RWPE2 (cell line): ENCODE measurements at regions not wholly inside any gene's neighbourhood (a gene's known extent, or its start where the extent isn't known, plus 50 kb on each side); places are given as distances from the start of the nearest gene placed in this dataset.

ENCODE experiments used
- ATAC-seq: fragments of 200-7000 bp; cut with Tn5 transposase; 3 replicates; pipeline ENCODE4 v1.9.1; 2021; ENCODE audit warnings: low read depth
- DNase-seq: peaks from one replicate; pipeline ENCODE4 v3.0.0-alpha.2; 2020; ENCODE audit warnings: low spot score
- H3K27ac ChIP-seq: fragments of 450-650 bp; 2 replicates; pipeline ENCODE4 v1.5.1; 2017; ENCODE audit warnings: mild to moderate bottlenecking; ENCODE audit not compliant: poor library complexity, severe bottlenecking
- H3K27me3 ChIP-seq: fragments of 250-450 bp; sonication (Bioruptor Pico); 2 replicates; pipeline ENCODE4 v1.5.1; 2021; ENCODE audit warnings: mild to moderate bottlenecking, moderate library complexity; ENCODE audit not compliant: insufficient read depth, poor library complexity, severe bottlenecking
- H3K36me3 ChIP-seq: fragments of 250-450 bp; sonication (Bioruptor Pico); 2 replicates; pipeline ENCODE4 v1.5.1; 2020; ENCODE audit warnings: low read depth, mild to moderate bottlenecking, moderate library complexity
- H3K4me1 ChIP-seq: fragments of 250-450 bp; sonication (Bioruptor Pico); 2 replicates; pipeline ENCODE4 v1.5.1; 2021; ENCODE audit warnings: mild to moderate bottlenecking, moderate library complexity; ENCODE audit not compliant: insufficient read depth, poor library complexity, severe bottlenecking
- H3K4me3 ChIP-seq: fragments of 250-450 bp; sonication (Bioruptor Pico); 2 replicates; pipeline ENCODE4 v1.5.1; 2021; ENCODE audit warnings: mild to moderate bottlenecking, moderate library complexity; ENCODE audit not compliant: severe bottlenecking
- H3K9me3 ChIP-seq: fragments of 250-450 bp; sonication (Bioruptor Pico); 2 replicates; pipeline ENCODE4 v1.5.1; 2021; ENCODE audit warnings: mild to moderate bottlenecking, moderate library complexity; ENCODE audit not compliant: severe bottlenecking
- TF ChIP-seq, protein P1 (sequence below): fragments of 450-650 bp; IDR thresholded peaks from one replicate; pipeline ENCODE4 v1.5.1; 2017; ENCODE audit warnings: mild to moderate bottlenecking, moderate library complexity; ENCODE audit not compliant: poor library complexity, severe bottlenecking

DNA sequence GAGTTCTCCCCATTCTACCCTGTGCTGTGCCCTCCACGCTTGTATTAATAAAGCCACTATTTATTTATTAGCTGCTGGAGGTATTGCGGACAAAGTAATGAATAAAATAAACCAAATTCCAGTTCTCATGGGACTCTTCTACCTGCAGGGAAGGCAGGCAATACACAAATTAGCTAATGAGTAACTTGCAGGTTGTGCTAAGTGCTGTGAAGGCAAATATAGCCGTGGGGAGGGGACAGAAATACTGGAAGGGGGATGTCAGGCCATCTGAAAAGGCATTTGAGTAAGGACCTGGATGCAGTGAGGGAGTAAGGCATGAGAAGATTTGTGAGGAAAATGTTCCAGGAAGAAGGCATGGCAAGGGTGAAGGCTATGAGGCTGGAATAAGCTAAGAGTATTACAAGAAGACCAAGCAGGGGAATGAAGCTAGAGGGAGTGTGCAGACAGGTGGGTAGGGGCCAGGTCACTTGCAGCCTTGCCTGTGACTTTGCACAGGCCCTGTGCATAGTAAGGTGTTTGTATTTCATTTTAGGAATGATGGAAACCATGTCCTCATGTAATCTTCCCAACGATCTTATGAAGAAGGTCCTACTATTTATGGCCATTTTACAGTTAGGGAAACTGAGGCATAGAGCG is 167.5 kb downstream of the PTPN11 start:
- no peaks in the 10 kb centered on the region for H3K27me3 ChIP-seq
- no peaks in the 10 kb centered on the region for H3K4me1 ChIP-seq
- DNase-seq, result no peak
- H3K9me3 ChIP-seq, result no peaks in the 10 kb centered on the region
- no peak overlapping the region for H3K4me3 ChIP-seq
- no peaks in the 10 kb centered on the region for H3K36me3 ChIP-seq
- H3K27ac ChIP-seq, result no peak overlapping the region
- no peak for ATAC-seq
- TF ChIP-seq, protein P1, sequence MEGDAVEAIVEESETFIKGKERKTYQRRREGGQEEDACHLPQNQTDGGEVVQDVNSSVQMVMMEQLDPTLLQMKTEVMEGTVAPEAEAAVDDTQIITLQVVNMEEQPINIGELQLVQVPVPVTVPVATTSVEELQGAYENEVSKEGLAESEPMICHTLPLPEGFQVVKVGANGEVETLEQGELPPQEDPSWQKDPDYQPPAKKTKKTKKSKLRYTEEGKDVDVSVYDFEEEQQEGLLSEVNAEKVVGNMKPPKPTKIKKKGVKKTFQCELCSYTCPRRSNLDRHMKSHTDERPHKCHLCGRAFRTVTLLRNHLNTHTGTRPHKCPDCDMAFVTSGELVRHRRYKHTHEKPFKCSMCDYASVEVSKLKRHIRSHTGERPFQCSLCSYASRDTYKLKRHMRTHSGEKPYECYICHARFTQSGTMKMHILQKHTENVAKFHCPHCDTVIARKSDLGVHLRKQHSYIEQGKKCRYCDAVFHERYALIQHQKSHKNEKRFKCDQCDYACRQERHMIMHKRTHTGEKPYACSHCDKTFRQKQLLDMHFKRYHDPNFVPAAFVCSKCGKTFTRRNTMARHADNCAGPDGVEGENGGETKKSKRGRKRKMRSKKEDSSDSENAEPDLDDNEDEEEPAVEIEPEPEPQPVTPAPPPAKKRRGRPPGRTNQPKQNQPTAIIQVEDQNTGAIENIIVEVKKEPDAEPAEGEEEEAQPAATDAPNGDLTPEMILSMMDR, result no peak

DNA sequence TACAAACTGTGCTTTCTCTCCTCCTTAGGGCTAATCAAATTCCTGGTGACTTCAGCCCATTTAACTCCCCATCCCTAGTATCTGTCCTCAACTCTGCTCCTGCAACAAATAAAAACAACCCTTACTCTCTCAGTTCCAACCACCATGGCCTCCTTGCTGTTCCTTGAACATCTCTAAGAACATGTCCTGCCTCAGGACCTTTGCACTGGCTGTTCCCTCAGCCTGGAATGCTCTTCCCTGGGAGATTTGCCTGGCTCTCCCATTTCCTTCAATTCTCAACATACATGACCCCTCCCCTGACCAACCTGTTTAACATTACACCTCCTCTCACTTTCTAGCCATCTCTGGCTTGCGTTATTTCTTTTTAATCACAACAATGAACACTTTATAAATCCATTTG is 170.5 kb downstream of the PTPN11 start:
- H3K36me3 ChIP-seq, result no peaks in the 10 kb centered on the region
- no peak overlapping the region for H3K27ac ChIP-seq
- no peaks in the 10 kb centered on the region for H3K4me1 ChIP-seq
- DNase-seq (no peak), ATAC-seq (no peak)
- no peaks in the 10 kb centered on the region for H3K9me3 ChIP-seq
- TF ChIP-seq, protein P1, result no peak
- no peak overlapping the region for H3K4me3 ChIP-seq
- H3K27me3 ChIP-seq, result no peaks in the 10 kb centered on the region

DNA sequence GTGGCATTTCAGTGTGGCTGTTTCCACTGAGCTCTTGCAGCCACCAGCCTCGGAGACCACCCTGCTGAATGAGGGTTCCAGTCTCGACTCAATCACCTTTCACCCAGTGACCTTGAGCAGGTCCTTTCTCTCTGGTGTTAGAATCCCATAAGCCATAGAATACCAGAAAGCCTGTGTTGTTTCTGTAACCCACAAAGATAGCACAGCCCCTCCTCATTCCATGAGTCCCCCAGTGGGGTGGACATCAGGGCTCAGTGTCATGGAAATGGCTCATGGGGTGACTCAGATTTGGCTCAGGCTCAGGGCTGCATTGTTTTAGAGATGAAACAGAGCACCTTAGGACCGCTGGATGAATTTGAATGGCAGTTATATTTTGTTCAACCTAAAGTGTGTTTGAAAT is 171.5 kb downstream of the PTPN11 start:
- Histone ChIP-seq H3K27me3 (no peaks in the 10 kb centered on the region), H3K36me3 (no peaks in the 10 kb centered on the region), H3K4me1 (no peaks in the 10 kb centered on the region), H3K9me3 (no peaks in the 10 kb centered on the region), H3K4me3 (no peak overlapping the region), H3K27ac (no peak overlapping the region)
- ATAC-seq, result no peak
- no peak for DNase-seq
- TF ChIP-seq, protein P1, result no peak

DNA sequence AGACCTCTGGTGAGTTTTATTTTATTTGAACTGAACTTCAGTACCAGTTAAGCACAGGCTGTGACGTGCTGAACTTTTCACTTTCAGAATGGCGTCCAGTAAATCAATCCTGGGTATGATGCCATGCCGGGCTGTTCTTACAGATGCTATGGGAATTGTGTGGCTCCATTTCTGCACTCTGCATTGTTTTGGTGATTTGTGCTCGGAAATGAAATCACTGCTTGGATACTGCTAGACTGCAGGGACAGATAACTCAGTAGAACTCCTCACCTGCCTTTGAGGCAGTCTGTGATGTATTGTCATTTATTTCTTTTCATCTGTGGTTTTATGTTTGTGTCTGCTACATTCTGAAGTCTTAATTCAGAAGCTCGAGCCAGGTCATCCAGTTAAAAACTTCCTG is 172.7 kb downstream of the PTPN11 start:
- Histone ChIP-seq H3K4me1 (no peaks in the 10 kb centered on the region), H3K27ac (no peak overlapping the region), H3K4me3 (no peak overlapping the region), H3K9me3 (no peaks in the 10 kb centered on the region), H3K27me3 (peaks cover 2% of the 10 kb centered on the region), H3K36me3 (no peaks in the 10 kb centered on the region)
- DNase-seq, result no peak
- ATAC-seq, result no peak
- TF ChIP-seq, protein P1, result no peak

DNA sequence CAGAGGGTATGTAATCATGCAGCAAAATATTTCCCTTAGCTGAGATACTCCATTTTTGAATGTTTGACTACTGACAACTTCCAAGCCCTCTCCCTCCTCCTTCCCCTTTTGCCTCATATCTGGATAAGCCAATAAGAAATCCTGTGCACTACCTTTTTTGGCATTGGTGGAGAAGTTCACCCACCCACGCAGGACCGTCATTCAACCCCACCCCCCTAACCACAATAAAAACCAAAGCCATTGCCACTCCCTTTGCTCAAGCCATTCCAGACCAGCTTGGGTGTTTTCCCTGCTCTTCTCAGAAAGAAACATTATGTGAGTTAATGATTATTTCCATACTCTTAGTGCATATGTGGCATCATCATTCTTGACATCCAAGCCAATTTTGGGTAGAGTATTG is 176.7 kb downstream of the PTPN11 start:
- Histone ChIP-seq H3K4me1 (no peaks in the 10 kb centered on the region), H3K9me3 (no peaks in the 10 kb centered on the region), H3K27me3 (peaks cover 10% of the 10 kb centered on the region), H3K4me3 (no peak overlapping the region), H3K36me3 (no peaks in the 10 kb centered on the region), H3K27ac (no peak overlapping the region)
- ATAC-seq, result no peak
- TF ChIP-seq, protein P1, result no peak
- DNase-seq, result no peak
